ENCODE measurements at regions not wholly inside any gene's neighbourhood (a gene's known extent, or its start where the extent isn't known, plus 50 kb on each side); places are given as distances from the start of the nearest gene placed in this dataset.

DNA sequence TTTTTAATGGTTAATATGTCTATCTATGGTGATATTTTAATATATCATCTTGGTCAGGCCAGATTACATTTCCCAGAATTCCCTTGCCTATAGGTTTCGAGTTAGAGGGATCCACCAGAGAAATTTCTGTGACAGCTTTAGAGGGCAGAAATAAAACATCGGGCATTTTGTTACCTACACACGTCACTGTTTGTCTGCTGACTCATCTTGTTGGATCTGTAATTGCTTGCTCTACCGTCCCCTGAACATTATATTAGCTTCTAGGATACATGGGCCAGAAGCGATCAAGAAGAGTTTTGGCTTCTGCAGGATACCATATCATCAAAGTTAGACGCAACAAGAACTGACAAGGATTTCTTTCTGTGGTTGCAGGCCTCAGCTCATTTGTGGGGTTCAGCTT lies 795.8 kb upstream of the GCFC2 start:
- Mint-ChIP-seq H3K4me1 (ENCODE audit: low read depth, unreplicated experiment) (no peaks in the 10 kb centered on the region), H3K27ac (ENCODE audit: unreplicated experiment) (no peak overlapping the region), H3K27me3 (ENCODE audit: unreplicated experiment) (no peaks in the 10 kb centered on the region), H3K36me3 (ENCODE audit: unreplicated experiment) (no peaks in the 10 kb centered on the region), H3K4me3 (ENCODE audit: unreplicated experiment) (no peak overlapping the region), H3K9me3 (ENCODE audit: unreplicated experiment) (no peaks in the 10 kb centered on the region)
- TF ChIP-seq CTCF (IDR thresholded peaks at IDR 0.05; ENCODE audit: partially characterized antibody, unreplicated experiment), result no peak
- no peak for DNase-seq

DNA sequence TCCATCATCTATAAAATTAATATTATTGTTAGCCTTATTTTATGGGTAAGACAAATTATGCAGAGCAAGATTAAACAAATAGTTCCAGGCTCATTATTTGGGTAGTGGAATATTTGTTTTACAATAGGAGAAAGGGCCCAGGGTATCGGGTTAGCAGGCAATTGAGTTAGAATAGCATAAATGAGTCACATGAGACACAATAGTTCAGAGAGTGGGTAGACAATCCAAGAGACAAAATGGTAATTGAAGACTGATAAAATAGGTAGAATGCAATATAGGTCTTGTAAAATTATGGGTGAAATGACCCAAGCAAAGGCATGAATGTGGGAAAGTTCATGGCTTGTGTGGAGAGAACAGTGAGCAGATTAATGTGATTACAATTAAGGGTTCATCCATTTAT lies 790.9 kb upstream of the GCFC2 start:
- H3K9me3 Mint-ChIP-seq (ENCODE audit: unreplicated experiment), result no peaks in the 10 kb centered on the region
- H3K36me3 Mint-ChIP-seq (ENCODE audit: unreplicated experiment), result no peaks in the 10 kb centered on the region
- no peak for TF ChIP-seq CTCF (IDR thresholded peaks at IDR 0.05; ENCODE audit: partially characterized antibody, unreplicated experiment)
- no peak overlapping the region for H3K4me3 Mint-ChIP-seq (ENCODE audit: unreplicated experiment)
- no peaks in the 10 kb centered on the region for H3K27me3 Mint-ChIP-seq (ENCODE audit: unreplicated experiment)
- DNase-seq, result no peak
- H3K27ac Mint-ChIP-seq (ENCODE audit: unreplicated experiment), result no peak overlapping the region
- no peaks in the 10 kb centered on the region for H3K4me1 Mint-ChIP-seq (ENCODE audit: low read depth, unreplicated experiment)

DNA sequence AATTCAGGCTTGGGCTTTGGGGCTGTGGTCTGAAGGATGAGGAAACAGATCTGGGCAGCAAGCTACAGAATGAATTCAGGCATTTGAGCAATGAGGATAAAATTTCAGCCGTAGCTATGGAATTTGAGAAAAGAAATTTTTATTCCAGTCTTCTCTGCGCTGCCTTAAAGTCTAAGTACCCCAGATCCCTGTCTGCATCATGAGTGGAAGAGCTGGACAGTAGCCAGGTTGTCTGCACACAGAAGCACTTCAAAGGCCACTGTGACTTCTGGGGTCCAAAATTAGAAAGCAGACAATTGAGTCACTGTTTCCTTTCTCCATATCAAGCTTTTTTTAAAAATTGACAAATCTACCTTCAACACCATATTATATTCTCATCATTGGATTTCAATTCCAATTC lies 787.6 kb upstream of the GCFC2 start:
- Mint-ChIP-seq H3K9me3 (ENCODE audit: unreplicated experiment) (no peaks in the 10 kb centered on the region), H3K4me3 (ENCODE audit: unreplicated experiment) (no peak overlapping the region), H3K27ac (ENCODE audit: unreplicated experiment) (no peak overlapping the region), H3K36me3 (ENCODE audit: unreplicated experiment) (no peaks in the 10 kb centered on the region), H3K4me1 (ENCODE audit: low read depth, unreplicated experiment) (no peaks in the 10 kb centered on the region), H3K27me3 (ENCODE audit: unreplicated experiment) (no peaks in the 10 kb centered on the region)
- TF ChIP-seq CTCF (IDR thresholded peaks at IDR 0.05; ENCODE audit: partially characterized antibody, unreplicated experiment), result no peak
- DNase-seq, result no peak

DNA sequence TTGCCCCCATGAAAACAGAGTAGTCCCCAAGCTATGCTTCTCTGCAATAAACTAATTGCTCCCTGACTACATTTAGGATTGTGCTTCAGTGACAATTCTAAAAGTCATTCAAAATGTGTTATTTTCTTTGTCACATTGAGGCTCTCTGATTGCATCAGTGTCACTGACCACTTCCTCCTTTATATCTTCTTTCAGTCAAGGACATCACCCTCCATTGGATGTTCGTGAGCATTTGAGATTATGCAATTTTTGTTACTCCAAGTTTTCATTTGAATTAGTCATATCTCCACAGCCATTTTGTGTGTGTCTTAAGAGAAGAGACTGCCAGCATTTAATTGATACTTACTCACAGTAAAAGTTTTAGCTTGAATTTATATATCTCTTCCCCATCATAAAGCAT lies 780.8 kb upstream of the GCFC2 start:
- Mint-ChIP-seq H3K36me3 (ENCODE audit: unreplicated experiment) (no peaks in the 10 kb centered on the region), H3K27ac (ENCODE audit: unreplicated experiment) (no peak overlapping the region), H3K4me3 (ENCODE audit: unreplicated experiment) (no peak overlapping the region), H3K27me3 (ENCODE audit: unreplicated experiment) (no peaks in the 10 kb centered on the region), H3K9me3 (ENCODE audit: unreplicated experiment) (no peaks in the 10 kb centered on the region), H3K4me1 (ENCODE audit: low read depth, unreplicated experiment) (no peaks in the 10 kb centered on the region)
- no peak for TF ChIP-seq CTCF (IDR thresholded peaks at IDR 0.05; ENCODE audit: partially characterized antibody, unreplicated experiment)
- no peak for DNase-seq

GRCh38 chr2:76478266-76479035 lies 767.7 kb upstream of the GCFC2 start:
- Mint-ChIP-seq H3K36me3 (ENCODE audit: unreplicated experiment) (no peaks in the 10 kb centered on the region), H3K27me3 (ENCODE audit: unreplicated experiment) (no peaks in the 10 kb centered on the region), H3K4me1 (ENCODE audit: low read depth, unreplicated experiment) (peaks cover 11% of the 10 kb centered on the region), H3K4me3 (ENCODE audit: unreplicated experiment) (peak overlapping the region; percentile 61), H3K27ac (ENCODE audit: unreplicated experiment) (peak overlapping the region; percentile 60), H3K9me3 (ENCODE audit: unreplicated experiment) (peaks cover 5% of the 10 kb centered on the region)
- TF ChIP-seq CTCF (IDR thresholded peaks at IDR 0.05; ENCODE audit: partially characterized antibody, unreplicated experiment), result no peak
- peak; percentile 40 for DNase-seq
